H1 (cell line): ENCODE measurements at regions not wholly inside any gene's neighbourhood (a gene's known extent, or its start where the extent isn't known, plus 50 kb on each side); places are given as distances from the start of the nearest gene placed in this dataset.

Experiments
- CTCF ChIA-PET: fragments of 300-600 bp; sonication (Branson Sonifier 250); formaldehyde crosslinking; loops from one replicate; lab custom pipeline; 2021; ENCODE audit not compliant: partially characterized antibody; lab: Charles Lee
- POLR2A ChIA-PET: fragments of 300-600 bp; sonication (Branson Sonifier 250); formaldehyde crosslinking; loops from one replicate; lab custom pipeline; 2021; ENCODE audit warnings: inconsistent platforms; ENCODE audit not compliant: partially characterized antibody; lab: Charles Lee
- DNase-seq, 2 experiments: peaks; one replicate each; pipeline versions ENCODE4 v3.0.0 to v3.0.0-alpha.2; 2010 to 2022; ENCODE audit warnings: low spot score in 2 of 2, low read depth in 1 of 2, mixed read lengths in 1 of 2
- FAIRE-seq: peaks from 2 replicates; lab custom pipeline; 2011; peaks lifted over from hg19 to GRCh38; lab: Jason Lieb, UNC
- H2AFZ ChIP-seq: 2 replicates; pipeline ENCODE4 v1.8.1; 2012; ENCODE audit warnings: low read length, inconsistent platforms
- H2AK5ac ChIP-seq: 2 replicates; pipeline ENCODE4 v1.6.1; 2013; ENCODE audit warnings: low read depth, low read length
- H2BK120ac ChIP-seq: replicated peaks from 2 replicates; pipeline ENCODE3; 2013; ENCODE audit warnings: low read depth, low read length, inconsistent platforms
- H2BK12ac ChIP-seq: 2 replicates; pipeline ENCODE4 v1.6.1; 2013; ENCODE audit warnings: low read depth, low read length
- H2BK15ac ChIP-seq: 2 replicates; pipeline ENCODE4 v1.6.1; 2013; ENCODE audit warnings: low read length
- H2BK20ac ChIP-seq: 2 replicates; pipeline ENCODE4 v1.6.1; 2013; ENCODE audit warnings: low read length
- H2BK5ac ChIP-seq: 2 replicates; pipeline ENCODE4 v1.6.1; 2013; ENCODE audit warnings: low read depth, low read length
- H3K14ac ChIP-seq: 2 replicates; pipeline ENCODE4 v1.6.1; 2013; ENCODE audit warnings: inconsistent platforms; ENCODE audit not compliant: insufficient read length
- H3K18ac ChIP-seq: 2 replicates; pipeline ENCODE4 v1.6.1; 2013; ENCODE audit warnings: low read length; ENCODE audit errors: extremely low read depth
- H3K23ac ChIP-seq: 2 replicates; pipeline ENCODE4 v1.6.1; 2013; ENCODE audit warnings: inconsistent platforms; ENCODE audit not compliant: insufficient read length
- H3K23me2 ChIP-seq: 2 replicates; pipeline ENCODE4 v1.6.1; 2013; ENCODE audit warnings: low read depth, low read length
- H3K27ac ChIP-seq: 2 replicates; pipeline ENCODE4 v1.6.1; 2011; ENCODE audit warnings: low read depth, low read length, inconsistent platforms
- H3K27me3 ChIP-seq, 4 experiments: replicated peaks in 1 of 4; 1 replicate in 1 of 4; 2 replicates in 3 of 4; pipeline versions ENCODE4 v1.6.1 to v1.8.1; 2011 to 2013; ENCODE audit warnings: low read length in 3 of 4, mild to moderate bottlenecking in 3 of 4, inconsistent platforms in 2 of 4, mixed read lengths in 2 of 4, moderate library complexity in 1 of 4; ENCODE audit not compliant: control insufficient read depth in 3 of 4, insufficient read depth in 3 of 4; ENCODE audit errors: extremely low read depth in 1 of 4
- H3K36me3 ChIP-seq, 4 experiments: 2 replicates each; pipeline versions ENCODE4 v1.6.1 to v1.8.1; 2011 to 2013; ENCODE audit warnings: mild to moderate bottlenecking in 4 of 4, low read length in 3 of 4, moderate library complexity in 2 of 4, control low read depth in 1 of 4, inconsistent platforms in 1 of 4; ENCODE audit not compliant: insufficient read depth in 4 of 4, control insufficient read depth in 2 of 4
- H3K4ac ChIP-seq: replicated peaks from 2 replicates; pipeline ENCODE3; 2013; ENCODE audit warnings: low read length, low read depth, mixed read lengths, inconsistent platforms; ENCODE audit not compliant: insufficient read length
- H3K4me1 ChIP-seq, 4 experiments: replicated peaks in 1 of 4; 1 replicate in 1 of 4; 2 replicates in 3 of 4; pipeline versions ENCODE4 v1.6.1 to v1.8.1; 2011 to 2013; ENCODE audit warnings: low read length in 3 of 4, inconsistent platforms in 2 of 4, mixed read lengths in 1 of 4; ENCODE audit not compliant: insufficient read depth in 4 of 4, control insufficient read depth in 3 of 4
- H3K4me2 ChIP-seq, 2 experiments: 2 replicates each; pipeline versions ENCODE4 v1.6.1 to v1.8.1; 2011 to 2013; ENCODE audit warnings: low read depth in 2 of 2, low read length in 2 of 2, control low read depth in 1 of 2, inconsistent platforms in 1 of 2, mild to moderate bottlenecking in 1 of 2; ENCODE audit not compliant: insufficient read depth in 1 of 2
- H3K4me3 ChIP-seq, 4 experiments: fragments of 200-600, 300-600 bp in 1 of 4; sonication (generic), shearing (Covaris generic), sonication (Bioruptor Twin) in 1 of 4; 2 replicates each; pipeline versions ENCODE4 v1.5.1 to v1.8.1; 2011 to 2016; ENCODE audit warnings: low read length in 4 of 4, low read depth in 3 of 4, control low read depth in 2 of 4, inconsistent platforms in 2 of 4, mild to moderate bottlenecking in 2 of 4, mixed read lengths in 1 of 4, moderate library complexity in 1 of 4; ENCODE audit not compliant: insufficient read depth in 2 of 4; ENCODE audit errors: extremely low read depth in 1 of 4
- H3K56ac ChIP-seq: replicated peaks from 2 replicates; pipeline ENCODE3; 2013; ENCODE audit warnings: low read depth, mild to moderate bottlenecking, mixed read lengths, low read length, inconsistent platforms; ENCODE audit not compliant: insufficient read length
- H3K79me1 ChIP-seq: 2 replicates; pipeline ENCODE4 v1.6.1; 2013; ENCODE audit warnings: low read depth, low read length, control low read depth
- H3K79me2 ChIP-seq, 2 experiments: 2 replicates each; pipeline versions ENCODE4 v1.6.1 to v1.8.1; 2012 to 2013; ENCODE audit warnings: low read length in 2 of 2, mild to moderate bottlenecking in 2 of 2, inconsistent platforms in 1 of 2; ENCODE audit not compliant: insufficient read depth in 2 of 2, control insufficient read depth in 1 of 2
- H3K9ac ChIP-seq, 4 experiments: replicated peaks in 1 of 4; 1 replicate in 1 of 4; 2 replicates in 3 of 4; pipeline versions ENCODE4 v1.6.1 to v1.8.1; 2011 to 2013; ENCODE audit warnings: low read depth in 3 of 4, low read length in 3 of 4, control low read depth in 2 of 4, mild to moderate bottlenecking in 2 of 4, moderate library complexity in 2 of 4, inconsistent platforms in 1 of 4; ENCODE audit errors: extremely low read depth in 1 of 4
- H3K9me3 ChIP-seq, 2 experiments: 2 replicates each; pipeline versions ENCODE4 v1.6.1 to v1.8.1; 2012 to 2013; ENCODE audit warnings: mild to moderate bottlenecking in 2 of 2, moderate library complexity in 2 of 2, control low read depth in 1 of 2, inconsistent platforms in 1 of 2, low read depth in 1 of 2, low read length in 1 of 2, mixed read lengths in 1 of 2; ENCODE audit not compliant: insufficient read depth in 2 of 2
- H4K20me1 ChIP-seq, 2 experiments: replicated peaks in 1 of 2; 2 replicates each; pipeline versions ENCODE3 to v1.8.1; 2011 to 2013; ENCODE audit warnings: inconsistent platforms in 2 of 2, low read length in 2 of 2, mild to moderate bottlenecking in 1 of 2; ENCODE audit not compliant: insufficient read depth in 2 of 2, control insufficient read depth in 1 of 2
- H4K5ac ChIP-seq: 2 replicates; pipeline ENCODE4 v1.6.1; 2013; ENCODE audit warnings: low read length, low read depth, mixed read lengths, inconsistent platforms; ENCODE audit not compliant: insufficient read length
- H4K8ac ChIP-seq: 2 replicates; pipeline ENCODE4 v1.8.0; 2013; ENCODE audit warnings: mild to moderate bottlenecking, moderate library complexity, low read length, inconsistent platforms; ENCODE audit not compliant: insufficient read depth; ENCODE audit errors: extremely low read depth
- H4K91ac ChIP-seq: replicated peaks from 2 replicates; pipeline ENCODE3; 2013; ENCODE audit warnings: low read length, mixed read lengths, inconsistent platforms; ENCODE audit not compliant: insufficient read length
- EP300 ChIP-seq, 2 experiments: IDR thresholded peaks; 1 replicate in 1 of 2; 2 replicates in 1 of 2; pipeline ENCODE4 v1.6.1; 2011 to 2012; ENCODE audit warnings: low read depth in 2 of 2, low read length in 2 of 2, mild to moderate bottlenecking in 2 of 2, borderline replicate concordance in 1 of 2, inconsistent platforms in 1 of 2, moderate library complexity in 1 of 2
- EZH2 ChIP-seq: fragments of 200-600 bp; sonication (generic); IDR thresholded peaks from 2 replicates; pipeline ENCODE4 v1.7.1; 2012; ENCODE audit warnings: low read depth, mild to moderate bottlenecking, moderate library complexity, low read length, inconsistent platforms; ENCODE audit not compliant: severe bottlenecking
- SIN3A ChIP-seq, 2 experiments: IDR thresholded peaks in 1 of 2; conservative IDR thresholded peaks in 1 of 2; 2 replicates each; pipeline ENCODE4 v1.6.1; 2011 to 2012; ENCODE audit warnings: low read length in 2 of 2, improper control_type of control experiment in 1 of 2, low read depth in 1 of 2, mild to moderate bottlenecking in 1 of 2
- WGBS, 2 experiments: shearing (Covaris generic) in 1 of 2; methylation state at CpG; one replicate each; pipeline versions ENCODE4 v1.1.6 to v1.1.7; 2013 to 2015; ENCODE audit warnings: low lambda C conversion rate in 2 of 2, mixed read lengths in 2 of 2, inconsistent platforms in 1 of 2, low coverage in 1 of 2, missing lambda C conversion rate in 1 of 2; ENCODE audit not compliant: insufficient replicate concordance in 2 of 2, insufficient coverage in 1 of 2, insufficient read length in 1 of 2; ENCODE audit errors: extremely low coverage in 1 of 2, missing lambda C conversion rate in 1 of 2; 5-methylcytosine and 5-hydroxymethylcytosine counted together

GRCh38 chr5:124921694-124922093, 175.3 kb upstream of the ZNF608 start:
- TF ChIP-seq SIN3A (conservative IDR thresholded peaks at IDR 0.05 in 1 of 2, IDR thresholded peaks at IDR 0.05 in 1 of 2; ENCODE audit: low read depth in 1 of 2, low read length in 2 of 2) (no peak), EP300 (IDR thresholded peaks at IDR 0.05; ENCODE audit: borderline replicate concordance in 1 of 2, low read depth in 2 of 2, low read length in 2 of 2) (no peak), EZH2 (no peak)
- no peak for FAIRE-seq
- Histone ChIP-seq H3K79me1 (no peaks in the 10 kb centered on the region), H4K8ac (no peak overlapping the region), H3K4me2 (no peak overlapping the region), H3K56ac (no peak overlapping the region), H3K14ac (no peak overlapping the region), H3K27me3 (no peaks in the 10 kb centered on the region), H2AK5ac (no peak overlapping the region), H3K27ac (no peak overlapping the region), H3K79me2 (no peaks in the 10 kb centered on the region), H2BK12ac (no peak overlapping the region), H3K4me1 (peaks cover 2 to 19% (median 16%) of the 10 kb centered on the region in 4 experiments; a peak in 5 of 7 replicates), H3K18ac (no peak overlapping the region; the same call in 1 of the 2 replicates), H4K20me1 (no peaks in the 10 kb centered on the region), H3K9ac (no peak overlapping the region), H3K4me3 (no peak overlapping the region), H2BK15ac (no peak overlapping the region), H2BK20ac (no peak overlapping the region), H4K91ac (no peak overlapping the region), H4K5ac (no peak overlapping the region), H3K23me2 (no peaks in the 10 kb centered on the region), H2BK120ac (no peak overlapping the region), H3K36me3 (no peaks in the 10 kb centered on the region), H2BK5ac (no peak overlapping the region), H3K4ac (no peak overlapping the region), H3K9me3 (no peaks in the 10 kb centered on the region), H2AFZ (no peak overlapping the region), H3K23ac (no peak overlapping the region)
- POLR2A ChIA-PET, result interaction anchor here (0.6 kb wide), 1 partner anchor 953 kb away, joined by 3 read pairs; no protein-coding TSS in a partner anchor
- CTCF ChIA-PET, result interaction anchor here (0.7 kb wide), 1 partner anchor 162 kb away, joined by 3 read pairs; no protein-coding TSS in a partner anchor
- no peak for DNase-seq
- 77% methylated on average over 4 of the region's 4 CpGs; no CpG with 5 or more reads in 1 of the 2 experiments for WGBS, 2 experiments
